SK-N-MC (cell line): ENCODE measurements at regions not wholly inside any gene's neighbourhood (a gene's known extent, or its start where the extent isn't known, plus 50 kb on each side); places are given as distances from the start of the nearest gene placed in this dataset.

Experiments
- DNase-seq: peaks from one replicate; pipeline ENCODE4 v3.0.0-alpha.2; 2011; ENCODE audit warnings: low read depth, low spot score
- H3K27ac ChIP-seq: fragments of 200-600 bp; sonication (generic); 2 replicates; pipeline ENCODE4 v1.5.1; 2016; ENCODE audit warnings: mixed run types
- H3K36me3 ChIP-seq: fragments of 200-600 bp; sonication (generic); 2 replicates; pipeline ENCODE4 v1.6.1; 2017; ENCODE audit warnings: antibody characterized with exemption, low read length, mixed read lengths; ENCODE audit not compliant: insufficient read depth
- H3K4me3 ChIP-seq: fragments of 200-600 bp; sonication (generic); 2 replicates; pipeline ENCODE4 v1.5.1; 2016
- H3K9ac ChIP-seq: fragments of 200-600 bp; sonication (generic); 2 replicates; pipeline ENCODE4 v1.8.0; 2017; ENCODE audit warnings: mixed run types, mixed read lengths; ENCODE audit not compliant: insufficient read length
- H3K9me3 ChIP-seq: fragments of 200-600 bp; sonication (generic); 2 replicates; pipeline ENCODE4 v1.6.1; 2017; ENCODE audit warnings: low read depth, mild to moderate bottlenecking, antibody characterized with exemption, low read length, moderate library complexity, mixed read lengths
- EZH2 ChIP-seq: fragments of 200-600 bp; sonication (generic); IDR thresholded peaks from one replicate; pipeline ENCODE4 v1.6.1; 2017; ENCODE audit warnings: antibody characterized with exemption
- FOXP2 ChIP-seq: optimal IDR thresholded peaks from 2 replicates; pipeline ENCODE3; 2011; ENCODE audit warnings: mild to moderate bottlenecking, moderate library complexity; ENCODE audit not compliant: insufficient read depth; ENCODE audit errors: extremely low read length, control extremely low read depth
- POLR2AphosphoS5 ChIP-seq: IDR thresholded peaks from 2 replicates; pipeline ENCODE4 v1.6.1; 2012; ENCODE audit warnings: mild to moderate bottlenecking, low read depth, low read length, borderline replicate concordance

GRCh38 chr18:73777356-73778031 is 370.1 kb downstream of the FBXO15 start:
- no peak overlapping the region for H3K4me3 ChIP-seq
- DNase-seq: no peak
- H3K9ac ChIP-seq: no peak overlapping the region
- TF ChIP-seq POLR2AphosphoS5 (no peak), FOXP2 (no peak), EZH2 (no peak)
- H3K36me3 ChIP-seq: no peaks in the 10 kb centered on the region
- no peak overlapping the region for H3K27ac ChIP-seq
- no peaks in the 10 kb centered on the region for H3K9me3 ChIP-seq

- Histone ChIP-seq H3K4me3 (no peak overlapping the region), H3K9ac (no peak overlapping the region), H3K36me3 (no peaks in the 10 kb centered on the region), H3K9me3 (no peaks in the 10 kb centered on the region), H3K27ac (no peak overlapping the region)
- TF ChIP-seq FOXP2 (no peak), EZH2 (no peak), POLR2AphosphoS5 (no peak)
- no peak for DNase-seq
Observed at GRCh38 chr18:73774811-73775509, 372.7 kb downstream of the FBXO15 start.

- Histone ChIP-seq H3K9me3 (no peaks in the 10 kb centered on the region), H3K36me3 (no peaks in the 10 kb centered on the region), H3K9ac (no peak overlapping the region), H3K27ac (no peak overlapping the region), H3K4me3 (no peak overlapping the region)
- TF ChIP-seq POLR2AphosphoS5 (no peak), EZH2 (no peak), FOXP2 (no peak)
- DNase-seq: no peak
Observed at GRCh38 chr18:73768043-73768442, 379.6 kb downstream of the FBXO15 start.

GRCh38 chr18:73766910-73767515 is 380.6 kb downstream of the FBXO15 start:
- TF ChIP-seq FOXP2 (no peak), POLR2AphosphoS5 (no peak), EZH2 (no peak)
- H3K4me3 ChIP-seq: no peak overlapping the region
- DNase-seq: no peak
- no peaks in the 10 kb centered on the region for H3K36me3 ChIP-seq
- no peak overlapping the region for H3K9ac ChIP-seq
- no peak overlapping the region for H3K27ac ChIP-seq
- H3K9me3 ChIP-seq: no peaks in the 10 kb centered on the region

- DNase-seq: no peak
- H3K27ac ChIP-seq: no peak overlapping the region
- no peaks in the 10 kb centered on the region for H3K9me3 ChIP-seq
- H3K36me3 ChIP-seq: no peaks in the 10 kb centered on the region
- no peak overlapping the region for H3K4me3 ChIP-seq
- no peak overlapping the region for H3K9ac ChIP-seq
- no peak for TF ChIP-seq POLR2AphosphoS5
- TF ChIP-seq FOXP2: no peak
- TF ChIP-seq EZH2: no peak
Observed at GRCh38 chr18:73758446-73758845, 389.2 kb downstream of the FBXO15 start.

GRCh38 chr18:73756256-73757091 is 391.2 kb downstream of the FBXO15 start:
- DNase-seq: no peak
- Histone ChIP-seq H3K9ac (no peak overlapping the region), H3K36me3 (no peaks in the 10 kb centered on the region), H3K9me3 (no peaks in the 10 kb centered on the region), H3K4me3 (no peak overlapping the region), H3K27ac (no peak overlapping the region)
- TF ChIP-seq FOXP2 (no peak), POLR2AphosphoS5 (no peak), EZH2 (no peak)

- H3K9ac ChIP-seq: no peak overlapping the region
- no peak for DNase-seq
- H3K27ac ChIP-seq: no peak overlapping the region
- H3K9me3 ChIP-seq: no peaks in the 10 kb centered on the region
- no peak for TF ChIP-seq POLR2AphosphoS5
- no peak for TF ChIP-seq EZH2
- no peak for TF ChIP-seq FOXP2
- no peaks in the 10 kb centered on the region for H3K36me3 ChIP-seq
- no peak overlapping the region for H3K4me3 ChIP-seq
Observed at GRCh38 chr18:73752965-73753364, 394.7 kb downstream of the FBXO15 start.

GRCh38 chr18:73752546-73752945 is 395.1 kb downstream of the FBXO15 start:
- no peaks in the 10 kb centered on the region for H3K9me3 ChIP-seq
- no peak overlapping the region for H3K27ac ChIP-seq
- TF ChIP-seq POLR2AphosphoS5 (no peak), FOXP2 (no peak), EZH2 (no peak)
- no peak overlapping the region for H3K9ac ChIP-seq
- H3K4me3 ChIP-seq: no peak overlapping the region
- H3K36me3 ChIP-seq: no peaks in the 10 kb centered on the region
- no peak for DNase-seq
